ENCODE measurements at regions not wholly inside any gene's neighbourhood (a gene's known extent, or its start where the extent isn't known, plus 50 kb on each side); places are given as distances from the start of the nearest gene placed in this dataset.

GRCh38 chr4:32340591-32340990, 1620.4 kb downstream of the PCDH7 start:
- no peak for TF ChIP-seq CTCF (IDR thresholded peaks at IDR 0.05; ENCODE audit: low read depth, low read length, missing control alignments)
- DNase-seq (ENCODE audit: extremely low read depth, low read depth): no peak
- H3K4me3 ChIP-seq (replicated peaks; ENCODE audit: low read depth, low read length): no peak overlapping the region

GRCh38 chr4:32341342-32341741, 1621.2 kb downstream of the PCDH7 start:
- H3K4me3 ChIP-seq (replicated peaks; ENCODE audit: low read depth, low read length): no peak overlapping the region
- no peak for TF ChIP-seq CTCF (IDR thresholded peaks at IDR 0.05; ENCODE audit: low read depth, low read length, missing control alignments)

GRCh38 chr4:32342054-32342453, 1621.9 kb downstream of the PCDH7 start:
- no peak overlapping the region for H3K4me3 ChIP-seq (replicated peaks; ENCODE audit: low read depth, low read length)
- no peak for DNase-seq (ENCODE audit: extremely low read depth, low read depth)
- no peak for TF ChIP-seq CTCF (IDR thresholded peaks at IDR 0.05; ENCODE audit: low read depth, low read length, missing control alignments)

More at GRCh38 chr4:32341342-32341741, 1621.2 kb downstream of the PCDH7 start:
- DNase-seq (ENCODE audit: extremely low read depth, low read depth): no peak

GRCh38 chr4:32349026-32349425, 1628.9 kb downstream of the PCDH7 start:
- no peak for DNase-seq (ENCODE audit: extremely low read depth, low read depth)
- no peak overlapping the region for H3K4me3 ChIP-seq (replicated peaks; ENCODE audit: low read depth, low read length)
- TF ChIP-seq CTCF (IDR thresholded peaks at IDR 0.05; ENCODE audit: low read depth, low read length, missing control alignments): no peak

GRCh38 chr4:32374206-32374605, 1654.0 kb downstream of the PCDH7 start:
- no peak overlapping the region for H3K4me3 ChIP-seq (replicated peaks; ENCODE audit: low read depth, low read length)
- no peak for DNase-seq (ENCODE audit: extremely low read depth, low read depth)
- no peak for TF ChIP-seq CTCF (IDR thresholded peaks at IDR 0.05; ENCODE audit: low read depth, low read length, missing control alignments)

GRCh38 chr4:32393806-32394205, 1673.6 kb downstream of the PCDH7 start:
- no peak overlapping the region for H3K4me3 ChIP-seq (replicated peaks; ENCODE audit: low read depth, low read length)
- TF ChIP-seq CTCF (IDR thresholded peaks at IDR 0.05; ENCODE audit: low read depth, low read length, missing control alignments): no peak
- no peak for DNase-seq (ENCODE audit: extremely low read depth, low read depth)

- TF ChIP-seq CTCF (IDR thresholded peaks at IDR 0.05; ENCODE audit: low read depth, low read length, missing control alignments): no peak
- no peak overlapping the region for H3K4me3 ChIP-seq (replicated peaks; ENCODE audit: low read depth, low read length)
- no peak for DNase-seq (ENCODE audit: extremely low read depth, low read depth)
These were observed 1674.1 kb downstream of the PCDH7 start for GRCh38 chr4:32394255-32394654.

Data from HFF-Myc (cell line).